A673 (cell line): ENCODE measurements at regions not wholly inside any gene's neighbourhood (a gene's known extent, or its start where the extent isn't known, plus 50 kb on each side); places are given as distances from the start of the nearest gene placed in this dataset.

Experiments used
- BruUV-seq: library from RNA; stranded (reverse); fragments of 400-500 nt; replicated peaks from 2 replicates; lab custom pipeline; 2021; lab: Mats Ljungman, UMichigan
- CTCF ChIA-PET: fragments of 300-600 bp; sonication (Branson Sonifier 250); formaldehyde crosslinking; loops from one replicate; lab custom pipeline; 2022; ENCODE audit warnings: antibody characterized with exemption; lab: Charles Lee
- POLR2A ChIA-PET: fragments of 300-600 bp; sonication (Branson Sonifier 250); formaldehyde crosslinking; loops from one replicate; lab custom pipeline; 2022; ENCODE audit warnings: antibody characterized with exemption; ENCODE audit not compliant: low non-redundant PET; lab: Charles Lee
- DNase-seq: peaks from one replicate; pipeline ENCODE4 v3.0.0-alpha.2; 2015; ENCODE audit warnings: low spot score
- H3K27ac ChIP-seq: fragments of 200-600 bp; sonication (generic); 2 replicates; pipeline ENCODE4 v1.5.1; 2016; ENCODE audit warnings: mixed run types, low read depth, mild to moderate bottlenecking, mixed read lengths, antibody characterized with exemption, low read length; ENCODE audit not compliant: poor library complexity, severe bottlenecking
- H3K27me3 ChIP-seq: fragments of 200-600 bp; sonication (generic); replicated peaks from 2 replicates; pipeline ENCODE4 v1.6.1; 2017; ENCODE audit warnings: mixed run types, low read depth, mild to moderate bottlenecking, mixed read lengths, antibody characterized with exemption, low read length; ENCODE audit not compliant: insufficient read depth, poor library complexity
- H3K36me3 ChIP-seq: fragments of 200-600 bp; sonication (generic); 2 replicates; pipeline ENCODE4 v1.6.1; 2016; ENCODE audit warnings: mixed run types, mild to moderate bottlenecking, mixed read lengths, antibody characterized with exemption, low read length; ENCODE audit not compliant: insufficient read depth, poor library complexity, severe bottlenecking
- H3K4me1 ChIP-seq: fragments of 200-600 bp; sonication (generic); 2 replicates; pipeline ENCODE4 v1.6.1; 2017; ENCODE audit warnings: mixed run types, mild to moderate bottlenecking, mixed read lengths, antibody characterized with exemption, low read length; ENCODE audit not compliant: insufficient read depth, poor library complexity, severe bottlenecking
- H3K4me3 ChIP-seq: fragments of 200-600 bp; sonication (generic); 2 replicates; pipeline ENCODE4 v1.5.1; 2016; ENCODE audit warnings: low read depth, mixed run types, mild to moderate bottlenecking, mixed read lengths, low read length; ENCODE audit not compliant: poor library complexity, severe bottlenecking
- H3K9me3 ChIP-seq: fragments of 200-600 bp; sonication (generic); 2 replicates; pipeline ENCODE4 v1.6.1; 2016; ENCODE audit warnings: mixed run types, low read depth, mild to moderate bottlenecking, mixed read lengths, antibody characterized with exemption, low read length; ENCODE audit not compliant: poor library complexity, severe bottlenecking
- EZH2 ChIP-seq: fragments of 200-600 bp; sonication (generic); IDR thresholded peaks from 2 replicates; pipeline ENCODE4 v1.6.1; 2017; ENCODE audit warnings: borderline replicate concordance, low read depth, mild to moderate bottlenecking, mixed read lengths, antibody characterized with exemption, low read length; ENCODE audit not compliant: poor library complexity, severe bottlenecking
- intact Hi-C: fragments of 100-400 bp; cut with micrococcal nuclease; formaldehyde crosslinking; loops from one replicate; pipeline ENCODE4 v1.10.0; 2022; ENCODE audit not compliant: unreplicated experiment
- TF ChIP-seq, protein P1 (sequence below): fragments of 300-800, 200-600 bp; sonication (generic); conservative IDR thresholded peaks from 2 replicates; pipeline ENCODE4 v1.5.1; 2017; ENCODE audit warnings: low read depth, mild to moderate bottlenecking, antibody characterized with exemption, low read length, moderate library complexity, mixed read lengths

DNA sequence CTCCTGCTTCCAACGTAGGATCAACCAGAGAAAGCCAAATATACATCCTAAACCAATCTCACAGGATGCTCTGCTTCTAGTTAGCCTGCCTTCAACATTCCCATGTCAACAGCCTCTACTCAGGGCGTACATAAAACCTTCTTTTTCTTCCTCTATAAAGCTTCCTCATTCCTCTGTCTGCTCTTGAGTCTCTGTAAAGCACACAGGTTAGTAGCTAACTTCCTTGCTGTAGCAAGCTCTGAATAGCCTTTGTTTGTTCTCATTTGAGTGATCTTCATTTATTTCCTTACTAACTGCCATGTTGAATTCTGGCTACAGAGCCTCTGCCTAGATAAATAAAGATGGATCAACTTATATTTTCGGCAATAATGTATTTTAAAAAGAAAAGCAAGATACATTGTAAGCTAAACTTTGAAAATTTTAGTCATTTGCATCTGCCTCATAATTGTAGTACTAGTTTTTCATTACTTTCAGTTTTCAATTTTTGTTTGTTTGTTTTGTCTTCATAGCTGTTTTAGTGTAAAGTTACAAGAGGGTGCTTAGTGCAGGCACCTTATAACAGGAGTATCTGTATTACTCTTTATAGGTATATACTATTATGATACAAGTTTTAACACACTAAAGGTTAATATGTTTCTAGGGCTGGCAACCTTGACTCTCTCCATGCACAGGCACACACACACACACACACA is 498.2 kb downstream of the PYDC2 start:
- POLR2A ChIA-PET = no interaction called here
- CTCF ChIA-PET = no interaction called here
- no peaks in the 10 kb centered on the region for H3K36me3 ChIP-seq
- H3K27ac ChIP-seq = no peak overlapping the region
- intact Hi-C loops = no loop called here
- TF ChIP-seq EZH2 = no peak
- TF ChIP-seq, protein P1, sequence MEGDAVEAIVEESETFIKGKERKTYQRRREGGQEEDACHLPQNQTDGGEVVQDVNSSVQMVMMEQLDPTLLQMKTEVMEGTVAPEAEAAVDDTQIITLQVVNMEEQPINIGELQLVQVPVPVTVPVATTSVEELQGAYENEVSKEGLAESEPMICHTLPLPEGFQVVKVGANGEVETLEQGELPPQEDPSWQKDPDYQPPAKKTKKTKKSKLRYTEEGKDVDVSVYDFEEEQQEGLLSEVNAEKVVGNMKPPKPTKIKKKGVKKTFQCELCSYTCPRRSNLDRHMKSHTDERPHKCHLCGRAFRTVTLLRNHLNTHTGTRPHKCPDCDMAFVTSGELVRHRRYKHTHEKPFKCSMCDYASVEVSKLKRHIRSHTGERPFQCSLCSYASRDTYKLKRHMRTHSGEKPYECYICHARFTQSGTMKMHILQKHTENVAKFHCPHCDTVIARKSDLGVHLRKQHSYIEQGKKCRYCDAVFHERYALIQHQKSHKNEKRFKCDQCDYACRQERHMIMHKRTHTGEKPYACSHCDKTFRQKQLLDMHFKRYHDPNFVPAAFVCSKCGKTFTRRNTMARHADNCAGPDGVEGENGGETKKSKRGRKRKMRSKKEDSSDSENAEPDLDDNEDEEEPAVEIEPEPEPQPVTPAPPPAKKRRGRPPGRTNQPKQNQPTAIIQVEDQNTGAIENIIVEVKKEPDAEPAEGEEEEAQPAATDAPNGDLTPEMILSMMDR = no peak
- H3K4me3 ChIP-seq = no peak overlapping the region
- H3K9me3 ChIP-seq = no peaks in the 10 kb centered on the region
- no TSS peak for BruUV-seq
- peaks cover 5% of the 10 kb centered on the region for H3K4me1 ChIP-seq
- DNase-seq = no peak
- no peaks in the 10 kb centered on the region for H3K27me3 ChIP-seq

DNA sequence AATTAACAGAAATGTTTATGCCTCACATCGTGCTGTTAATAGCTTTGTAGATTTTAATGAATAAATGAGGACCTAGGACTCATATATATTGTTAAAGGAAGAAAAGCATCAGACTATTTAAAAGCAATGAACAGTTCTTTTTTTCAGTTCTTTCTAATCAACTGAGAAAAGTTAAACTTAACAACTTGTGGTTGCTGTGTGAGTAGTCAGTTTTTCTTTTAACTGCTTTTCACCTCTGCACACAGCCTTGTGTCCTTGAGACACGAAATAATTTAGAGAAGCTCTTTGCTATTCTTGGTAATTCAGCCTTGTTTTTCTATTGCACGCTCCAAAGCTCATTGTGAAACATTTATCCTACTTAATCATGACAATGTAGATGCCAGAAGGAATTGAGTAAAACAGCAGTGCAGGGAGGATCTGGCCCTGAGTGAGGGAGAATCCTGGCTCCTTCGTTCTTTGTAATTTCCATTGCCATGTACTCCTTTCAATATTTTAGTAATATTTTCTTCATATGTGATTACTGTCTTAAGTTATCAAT is 499.0 kb downstream of the PYDC2 start:
- Histone ChIP-seq H3K27ac (no peak overlapping the region), H3K4me1 (peaks cover 5% of the 10 kb centered on the region), H3K9me3 (no peaks in the 10 kb centered on the region), H3K36me3 (no peaks in the 10 kb centered on the region), H3K27me3 (no peaks in the 10 kb centered on the region), H3K4me3 (no peak overlapping the region)
- no peak for DNase-seq
- TF ChIP-seq EZH2 = no peak
- TF ChIP-seq, protein P1 = no peak
- ChIA-PET POLR2A (no interaction called here), CTCF (no interaction called here)
- no TSS peak for BruUV-seq
- intact Hi-C loops = no loop called here

DNA sequence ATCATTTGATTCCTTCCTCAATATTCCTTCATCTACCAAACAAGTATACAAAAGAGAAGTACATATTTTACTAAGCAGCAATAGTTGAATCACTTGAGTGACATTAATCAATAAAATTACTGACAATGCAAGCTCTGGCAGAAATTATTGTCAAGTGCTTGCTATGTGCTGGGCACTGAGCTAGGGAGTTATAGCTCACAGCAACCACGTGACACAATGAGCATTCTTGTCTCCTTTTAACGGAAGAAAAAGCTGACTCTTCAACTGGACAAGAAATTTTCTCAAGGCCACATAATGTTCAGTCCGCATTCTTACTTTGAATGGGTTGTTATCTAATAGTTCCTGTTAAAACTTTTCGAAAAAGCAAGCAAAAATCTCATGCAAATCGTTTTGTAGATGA is 500.1 kb downstream of the PYDC2 start:
- Histone ChIP-seq H3K4me1 (peaks cover 5% of the 10 kb centered on the region), H3K4me3 (no peak overlapping the region), H3K27me3 (no peaks in the 10 kb centered on the region), H3K36me3 (no peaks in the 10 kb centered on the region), H3K9me3 (no peaks in the 10 kb centered on the region), H3K27ac (no peak overlapping the region)
- ChIA-PET POLR2A (no interaction called here), CTCF (no interaction called here)
- intact Hi-C loops = no loop called here
- DNase-seq = no peak
- no peak for TF ChIP-seq EZH2
- TF ChIP-seq, protein P1 = no peak
- no TSS peak for BruUV-seq
